Ovary (tissue), 7 donors: ENCODE measurements at regions not wholly inside any gene's neighbourhood (a gene's known extent, or its start where the extent isn't known, plus 50 kb on each side); places are given as distances from the start of the nearest gene placed in this dataset.
"Not testable (repeated sequence)": the region's sequence is repeated elsewhere in the genome, so short reads cannot be mapped to it uniquely, and the experiment has no call there.

Source experiments
- DNase-seq, 5 donors: peaks; one replicate each; pipeline ENCODE4 v3.0.0-alpha.2; 2019 to 2020
- H3K27ac ChIP-seq, 2 donors: fragments of 200-600 bp; one replicate each; pipeline versions ENCODE4 v1.5.1 to v1.8.0; 2019 to 2022
- H3K27me3 ChIP-seq: fragments of 200-600 bp; one replicate; pipeline ENCODE4 v1.8.0; 2022
- H3K36me3 ChIP-seq: fragments of 200-600 bp; sonication (generic); one replicate; pipeline ENCODE4 v1.5.1; 2019
- H3K4me1 ChIP-seq: one replicate; pipeline ENCODE4 v1.8.1; 2013; ENCODE audit warnings: mild to moderate bottlenecking, moderate library complexity; ENCODE audit not compliant: insufficient read depth
- H3K4me3 ChIP-seq: fragments of 200-600 bp; sonication (generic); one replicate; pipeline ENCODE4 v1.5.1; 2017
- H3K9me3 ChIP-seq, 2 donors: fragments of 200-600 bp in 1 of 2; sonication (generic) in 1 of 2; one replicate each; pipeline versions ENCODE4 v1.5.1 to v1.8.1; 2013 to 2019; ENCODE audit warnings: mild to moderate bottlenecking in 1 of 2, moderate library complexity in 1 of 2
- EP300 ChIP-seq: sonication (generic); formaldehyde crosslinking; IDR thresholded peaks from one replicate; pipeline ENCODE4 v1.6.1; 2017; ENCODE audit warnings: antibody characterized with exemption
- POLR2A ChIP-seq: fragments of 450-650 bp; IDR thresholded peaks from one replicate; pipeline ENCODE4 v1.6.1; 2017; ENCODE audit warnings: antibody characterized with exemption, mild to moderate bottlenecking, moderate library complexity
- WGBS, 3 donors: extraction: QIAGEN DNeasy Blood & Tissue Kit in 1 of 3; methylation state at CpG; one replicate each; pipeline versions ENCODE4 v1.1.5 to v1.1.7; 2013 to 2017; 5-methylcytosine and 5-hydroxymethylcytosine counted together
- intact Hi-C, 4 donors: fragments of 100-400 bp; cut with DNase I; formaldehyde crosslinking; loops; one replicate each; pipeline versions ENCODE4 v1.11.0 to v1.15.1; 2022 to 2023
- TF ChIP-seq, protein P1 (sequence below), 3 donors: fragments of 450-650 bp in 2 of 3; fragments of 200-600 bp in 1 of 3; IDR thresholded peaks; one replicate each; pipeline versions ENCODE4 v1.5.1 to v1.8.0; 2016 to 2022; ENCODE audit warnings: antibody characterized with exemption in 3 of 3, mild to moderate bottlenecking in 1 of 3
- donor health status: DM: no; HTN: no; CAD: no; lungs with moderate emphysema.
- donor health status: DM: no; HTN: no; CAD: no.
- donor health status: Bipolar disorder and iron deficiency.
- donor health status: DM: no; HTN: no; CAD: no.
- donor health status: DM: yes; HTN: yes; CAD: no.

DNA sequence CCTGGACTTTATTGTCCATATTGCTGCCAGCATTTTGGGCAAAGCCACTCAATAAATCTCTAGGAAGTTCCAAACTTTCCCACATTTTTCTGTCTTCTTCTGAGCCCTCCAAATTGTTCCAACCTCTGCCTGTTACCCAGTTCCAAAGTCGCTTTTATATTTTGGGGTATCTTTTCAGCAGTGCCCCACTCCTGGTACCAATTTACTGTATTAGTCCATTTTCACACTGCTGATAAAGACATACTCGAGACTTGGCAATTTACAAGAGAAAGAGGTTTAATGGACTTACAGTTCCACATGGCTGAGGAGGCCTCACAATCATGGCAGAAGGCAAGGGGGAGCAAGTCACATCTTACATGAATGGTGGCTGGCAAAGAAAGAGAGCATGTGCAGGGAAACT is 53.4 kb downstream of the AHSP start:
- H3K27ac ChIP-seq, H3K9me3 ChIP-seq, H3K4me3 ChIP-seq, H3K36me3 ChIP-seq, H3K27me3 ChIP-seq, H3K4me1 ChIP-seq, intact Hi-C loops, DNase-seq: not testable (repeated sequence)
- 54 to 66% (median 55%) methylated on average over 2 of the region's 2 CpGs for whole genome bisulfite sequencing, 3 donors

DNA sequence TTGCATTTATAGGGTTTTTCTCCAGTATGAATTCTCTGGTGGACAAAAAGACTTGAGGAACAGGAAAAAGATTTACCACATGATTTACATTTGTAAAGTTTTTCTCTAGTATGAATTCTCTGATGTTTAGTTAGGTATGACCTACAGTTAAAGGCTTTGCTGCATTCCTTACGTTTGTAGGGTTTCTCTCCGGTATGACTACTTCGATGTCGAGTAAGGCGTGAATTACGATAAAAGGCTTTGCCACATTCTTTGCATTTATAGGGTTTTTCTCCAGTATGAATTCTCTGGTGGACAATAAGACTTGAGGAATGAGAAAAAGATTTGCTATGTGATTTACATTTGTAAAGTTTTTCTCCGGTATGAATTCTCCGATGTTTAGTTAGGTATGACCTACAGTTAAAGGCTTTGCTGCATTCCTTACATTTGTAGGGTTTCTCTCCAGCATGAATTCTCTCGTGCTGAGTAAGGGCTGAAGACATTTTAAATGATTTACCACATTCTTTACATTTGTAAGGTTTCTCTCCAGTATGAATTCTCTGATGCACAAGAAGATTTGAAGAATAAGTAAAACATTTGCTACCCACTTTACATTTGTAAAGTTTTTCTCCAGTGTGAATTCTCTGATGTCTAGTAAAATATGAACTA is 74.2 kb downstream of the AHSP start:
- H3K9me3 ChIP-seq, DNase-seq, H3K27ac ChIP-seq, H3K4me3 ChIP-seq, H3K36me3 ChIP-seq, H3K4me1 ChIP-seq, H3K27me3 ChIP-seq, intact Hi-C loops: not testable (repeated sequence)
- 74 to 83% (median 83%) methylated on average over 9 of the region's 9 CpGs for WGBS, 3 donors

DNA sequence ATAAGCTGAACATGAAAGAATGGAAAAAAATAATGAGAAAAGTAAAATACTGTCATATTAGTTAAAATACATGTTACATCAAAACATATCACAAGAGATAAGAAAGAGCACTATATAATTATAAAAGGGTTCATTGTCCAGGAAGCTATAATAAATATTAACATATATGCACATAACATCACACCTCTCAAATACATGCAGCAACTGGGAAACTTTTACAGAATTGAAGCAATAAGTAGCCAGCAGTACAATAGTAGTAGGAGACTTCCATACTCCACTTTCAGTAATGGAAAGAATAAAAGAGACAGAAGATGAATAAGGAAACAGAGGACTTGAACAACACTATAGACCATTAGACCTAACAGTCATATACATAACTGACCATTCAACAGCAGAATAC is 90.4 kb downstream of the AHSP start:
- Histone ChIP-seq H3K27ac (no peak overlapping the region), H3K9me3 (no peaks in the 10 kb centered on the region), H3K27me3 (no peaks in the 10 kb centered on the region), H3K4me1 (no peaks in the 10 kb centered on the region), H3K4me3 (no peak overlapping the region), H3K36me3 (no peaks in the 10 kb centered on the region)
- TF ChIP-seq, protein P1, sequence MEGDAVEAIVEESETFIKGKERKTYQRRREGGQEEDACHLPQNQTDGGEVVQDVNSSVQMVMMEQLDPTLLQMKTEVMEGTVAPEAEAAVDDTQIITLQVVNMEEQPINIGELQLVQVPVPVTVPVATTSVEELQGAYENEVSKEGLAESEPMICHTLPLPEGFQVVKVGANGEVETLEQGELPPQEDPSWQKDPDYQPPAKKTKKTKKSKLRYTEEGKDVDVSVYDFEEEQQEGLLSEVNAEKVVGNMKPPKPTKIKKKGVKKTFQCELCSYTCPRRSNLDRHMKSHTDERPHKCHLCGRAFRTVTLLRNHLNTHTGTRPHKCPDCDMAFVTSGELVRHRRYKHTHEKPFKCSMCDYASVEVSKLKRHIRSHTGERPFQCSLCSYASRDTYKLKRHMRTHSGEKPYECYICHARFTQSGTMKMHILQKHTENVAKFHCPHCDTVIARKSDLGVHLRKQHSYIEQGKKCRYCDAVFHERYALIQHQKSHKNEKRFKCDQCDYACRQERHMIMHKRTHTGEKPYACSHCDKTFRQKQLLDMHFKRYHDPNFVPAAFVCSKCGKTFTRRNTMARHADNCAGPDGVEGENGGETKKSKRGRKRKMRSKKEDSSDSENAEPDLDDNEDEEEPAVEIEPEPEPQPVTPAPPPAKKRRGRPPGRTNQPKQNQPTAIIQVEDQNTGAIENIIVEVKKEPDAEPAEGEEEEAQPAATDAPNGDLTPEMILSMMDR (IDR thresholded peaks at IDR 0.05), result no peak
- TF ChIP-seq POLR2A, result no peak
- TF ChIP-seq EP300, result no peak
- no peak for DNase-seq
- intact Hi-C loops, result no loop called here

DNA sequence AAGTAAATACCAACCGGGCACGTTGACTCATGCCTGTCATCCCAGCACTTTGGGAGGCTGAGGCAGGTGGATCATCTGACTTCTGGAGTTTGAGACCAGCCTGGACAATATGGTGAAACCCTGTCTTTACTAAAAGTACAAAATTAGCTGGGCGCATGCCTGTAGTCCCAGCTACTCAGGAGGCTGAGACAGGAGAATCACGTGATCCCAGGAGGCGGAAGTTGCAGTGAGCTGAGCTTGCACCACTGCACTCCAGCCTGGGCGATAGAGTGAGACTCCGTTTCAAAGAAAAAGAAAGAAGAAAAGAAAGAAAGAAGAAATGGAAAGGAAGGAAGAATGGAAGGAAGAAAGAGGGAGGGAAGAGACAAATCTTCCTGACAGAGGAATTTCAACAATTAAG is 108.7 kb downstream of the AHSP start:
- no peak for TF ChIP-seq POLR2A
- TF ChIP-seq EP300, result no peak
- TF ChIP-seq, protein P1 (IDR thresholded peaks at IDR 0.05), result no peak
- 80 to 88% (median 85%) methylated on average over 7 of the region's 7 CpGs for WGBS, 3 donors
- Histone ChIP-seq H3K36me3 (no peaks in the 10 kb centered on the region), H3K4me3 (no peak overlapping the region), H3K27me3 (no peaks in the 10 kb centered on the region), H3K9me3 (no peaks in the 10 kb centered on the region), H3K4me1 (no peaks in the 10 kb centered on the region), H3K27ac (no peak overlapping the region)
- DNase-seq, result no peak
- intact Hi-C loops, result no loop called here

DNA sequence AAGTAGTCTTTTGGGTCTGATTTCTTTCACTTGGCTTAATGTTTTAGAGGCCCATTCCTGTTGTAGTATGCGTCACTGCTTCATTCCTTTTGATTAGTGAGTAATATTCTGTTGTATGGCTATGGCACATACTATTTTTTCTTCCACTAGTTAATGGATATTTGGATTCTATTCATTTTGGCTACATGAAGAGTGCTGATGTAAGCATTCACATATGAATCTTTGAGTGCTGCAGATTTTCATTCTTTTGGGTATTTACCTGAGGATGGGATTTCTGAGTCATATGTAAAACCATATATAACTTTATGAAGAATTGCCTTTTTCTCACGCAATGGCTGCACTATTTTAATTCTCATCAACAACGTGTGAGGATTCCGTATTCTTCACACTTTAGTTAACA is 113.6 kb downstream of the AHSP start:
- Histone ChIP-seq H3K36me3 (no peaks in the 10 kb centered on the region), H3K27ac (no peak overlapping the region), H3K4me1 (no peaks in the 10 kb centered on the region), H3K9me3 (no peaks in the 10 kb centered on the region), H3K4me3 (no peak overlapping the region), H3K27me3 (no peaks in the 10 kb centered on the region)
- no peak for DNase-seq
- intact Hi-C loops, result no loop called here
- 70 to 77% (median 74%) methylated on average over 4 of the region's 4 CpGs for WGBS, 3 donors
- TF ChIP-seq, protein P1 (IDR thresholded peaks at IDR 0.05), result no peak
- TF ChIP-seq POLR2A, result no peak
- TF ChIP-seq EP300, result no peak

DNA sequence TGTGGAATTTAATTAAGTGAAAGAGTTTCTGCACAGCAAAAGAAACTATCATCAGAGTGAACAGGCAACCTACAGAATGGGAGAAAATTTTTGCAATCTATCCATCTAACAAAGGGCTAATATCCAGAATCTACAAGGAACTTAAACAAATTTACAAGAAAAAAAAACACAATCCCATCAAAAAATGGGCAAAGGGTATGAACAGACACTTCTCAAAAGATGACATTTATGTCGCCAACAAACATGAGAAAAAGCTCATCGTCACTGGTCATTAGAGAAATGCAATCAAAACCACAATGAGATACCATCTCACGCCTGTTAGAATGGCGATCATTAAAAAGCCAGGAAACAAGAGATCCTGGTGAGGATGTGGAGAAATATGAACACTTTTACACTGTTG is 128.0 kb downstream of the AHSP start:
- H3K36me3 ChIP-seq, H3K27me3 ChIP-seq, H3K9me3 ChIP-seq, intact Hi-C loops, H3K4me3 ChIP-seq, H3K4me1 ChIP-seq, DNase-seq, H3K27ac ChIP-seq: not testable (repeated sequence)
- WGBS, 3 donors, result 79 to 80% (median 80%) methylated on average over 4 of the region's 4 CpGs
